ENCODE measurements at regions not wholly inside any gene's neighbourhood (a gene's known extent, or its start where the extent isn't known, plus 50 kb on each side); places are given as distances from the start of the nearest gene placed in this dataset.
A peak's percentile ranks its signal among the peaks of the same experiment; 100 is the strongest.

DNA sequence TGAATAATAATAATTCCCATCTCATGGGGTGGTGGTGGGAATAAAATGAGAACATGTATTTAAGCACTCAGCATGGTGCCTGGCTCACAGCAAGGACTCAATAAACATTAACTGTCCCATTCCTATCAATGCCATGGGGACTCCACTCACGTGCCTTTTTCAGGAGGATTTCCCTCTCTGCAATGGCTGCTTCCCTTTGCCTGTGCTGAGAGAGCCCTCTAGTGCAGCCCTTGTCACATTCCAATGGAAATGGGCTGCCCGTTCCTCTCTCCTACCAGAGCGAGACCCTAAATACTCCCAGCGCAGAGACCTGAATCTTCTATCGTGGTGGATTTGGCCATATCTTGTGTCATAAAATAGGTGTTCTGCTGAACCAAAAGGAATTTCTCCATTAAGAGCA lies 621.5 kb upstream of the B3GAT1 start:
- peak in 1 of 2 donors; percentile 7 for TF ChIP-seq CTCF (conservative IDR thresholded peaks at IDR 0.05 in 1 of 2, IDR thresholded peaks at IDR 0.05 in 1 of 2; ENCODE audit: low read depth in 1 of 2, low read length in 2 of 2)
- no peak for TF ChIP-seq EZH2 (IDR thresholded peaks at IDR 0.05; ENCODE audit: low read length, missing control alignments)
